EH (cell line): ENCODE measurements at regions not wholly inside any gene's neighbourhood (a gene's known extent, or its start where the extent isn't known, plus 50 kb on each side); places are given as distances from the start of the nearest gene placed in this dataset.
"Not testable (repeated sequence)": the region's sequence is repeated elsewhere in the genome, so short reads cannot be mapped to it uniquely, and the experiment has no call there.

Experiments used
- DNase-seq: peaks from one replicate; pipeline ENCODE4 v3.0.0-alpha.2; 2015; ENCODE audit warnings: low read depth

DNA sequence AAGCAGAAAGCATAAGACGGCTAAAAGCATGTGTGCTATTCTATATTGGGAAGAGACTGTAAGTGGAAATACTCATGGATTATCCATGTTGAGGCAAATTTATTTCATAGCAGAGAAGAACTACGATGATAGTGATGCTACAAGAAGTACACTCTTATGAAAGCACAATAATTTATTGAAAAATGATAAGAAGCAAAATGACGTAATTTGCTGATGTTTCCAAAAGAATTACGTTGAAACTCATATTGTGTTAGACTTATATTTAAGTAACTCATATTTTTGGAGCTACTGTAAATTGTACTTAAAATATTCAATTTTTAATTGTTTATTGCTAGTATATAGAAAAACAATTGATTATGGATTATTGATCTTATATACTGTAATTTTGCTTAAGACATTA is 1622.5 kb downstream of the REEP3 start:
- no peak for DNase-seq

DNA sequence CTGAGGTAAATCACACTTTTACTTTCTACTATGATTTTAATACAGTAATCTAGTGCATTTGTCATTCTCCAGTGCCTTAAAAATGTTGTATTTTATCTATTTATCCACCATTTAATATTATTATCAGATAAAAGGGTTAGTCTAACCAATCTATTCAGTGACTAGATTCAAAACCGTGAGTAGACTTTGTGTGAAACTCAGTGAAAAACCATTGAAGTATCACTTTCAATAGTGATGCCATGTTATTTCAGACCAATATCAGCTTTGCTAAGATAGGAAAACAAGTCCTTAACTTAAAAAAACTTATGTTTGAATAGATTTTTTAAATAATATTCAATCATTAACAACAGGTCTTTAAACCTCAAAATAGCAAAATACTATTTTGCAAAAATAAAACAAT is 1628.7 kb downstream of the REEP3 start:
- DNase-seq, result no peak

DNA sequence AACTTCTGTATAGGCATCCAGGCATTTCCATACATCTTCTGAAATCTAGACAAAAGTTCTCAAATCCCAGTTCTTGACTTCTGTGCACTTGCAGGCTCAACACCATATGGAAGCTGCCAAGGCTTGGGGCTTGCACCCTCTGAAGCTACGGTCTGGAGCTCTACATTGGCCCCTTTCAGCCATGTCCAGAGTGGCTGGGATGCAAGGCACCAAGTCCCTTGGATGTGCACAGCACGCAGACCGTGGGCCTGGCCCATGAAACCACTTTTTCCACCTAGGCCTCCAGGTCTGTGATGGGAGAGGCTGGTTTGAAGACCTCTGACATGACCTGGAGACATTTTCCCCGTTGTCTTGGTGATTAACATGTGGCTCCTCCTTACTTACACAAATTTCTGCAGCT is 1645.1 kb downstream of the REEP3 start:
- no peak for DNase-seq

DNA sequence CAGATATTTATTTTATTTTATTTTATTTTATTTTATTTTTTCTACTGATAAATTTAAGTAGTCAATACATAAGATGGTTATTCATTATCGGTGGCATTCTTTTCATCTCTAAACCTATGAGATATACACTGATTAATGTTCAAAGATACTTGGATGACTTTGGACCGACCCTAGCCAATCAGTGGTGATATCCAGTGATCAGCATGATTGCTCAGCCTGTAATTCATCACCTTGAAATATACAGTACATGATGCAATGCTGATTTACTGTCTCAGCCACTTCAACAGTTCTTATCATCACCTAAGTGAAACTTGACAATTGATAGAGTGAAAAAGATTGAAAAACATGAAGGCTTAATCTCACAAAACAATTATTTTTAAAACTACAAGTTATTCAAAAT is 1651.0 kb downstream of the REEP3 start:
- no peak for DNase-seq

DNA sequence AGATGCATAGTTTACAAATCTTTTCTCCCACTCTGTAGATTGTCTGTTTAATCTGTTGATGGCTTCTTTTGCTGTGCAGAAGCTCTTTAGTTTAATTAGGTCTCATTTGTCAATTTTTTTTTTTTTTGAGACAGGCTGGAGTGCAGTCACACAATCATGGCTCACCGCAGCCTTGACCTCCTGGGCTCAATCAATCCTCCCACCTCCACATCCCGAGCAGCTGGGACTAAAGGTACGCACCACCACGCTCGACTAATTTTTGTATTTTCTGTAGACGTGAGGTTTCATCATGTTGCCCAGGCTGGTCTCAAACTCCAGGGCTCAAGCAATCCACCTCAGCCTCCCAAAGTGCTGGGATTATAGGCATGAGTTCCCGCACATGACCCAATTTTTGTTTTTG is 1655.8 kb downstream of the REEP3 start:
- DNase-seq, result no peak

DNA sequence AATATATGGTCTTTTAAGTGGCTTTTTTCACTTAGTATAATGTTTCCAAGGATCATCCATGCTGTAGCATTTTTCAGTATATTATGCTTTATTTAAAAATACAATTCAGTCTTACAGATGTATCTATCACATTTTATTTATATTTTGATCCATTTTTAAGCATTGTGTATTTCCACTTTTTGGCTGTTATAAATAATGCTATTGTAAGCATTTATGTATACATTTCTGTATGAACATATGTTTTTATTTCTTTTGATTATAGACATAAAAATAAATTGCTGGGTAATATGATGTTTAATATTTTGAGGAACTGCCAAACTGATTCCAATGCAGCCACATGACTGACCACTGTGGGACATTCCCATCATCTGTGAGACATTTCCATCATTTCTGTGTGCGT is 1662.0 kb downstream of the REEP3 start:
- DNase-seq, result no peak

DNA sequence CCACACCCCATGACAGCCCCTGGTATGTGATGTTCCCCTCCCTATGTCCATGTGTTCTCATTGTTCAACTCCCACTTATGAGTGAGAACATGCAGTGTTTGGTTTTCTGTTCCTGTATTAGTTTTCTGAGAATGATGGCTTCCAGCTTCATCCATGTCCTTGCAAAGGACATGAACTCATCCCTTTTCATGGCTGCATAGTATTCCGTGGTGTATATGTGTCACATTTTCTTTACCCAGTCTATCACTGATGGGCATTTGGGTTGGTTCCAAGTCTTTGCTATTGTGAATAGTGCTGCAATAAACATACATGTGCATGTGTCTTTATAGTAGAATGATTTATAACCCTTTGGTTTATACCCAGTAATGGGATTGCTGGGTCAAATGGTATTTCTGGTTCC is 1665.5 kb downstream of the REEP3 start:
- DNase-seq, result not testable (repeated sequence)

DNA sequence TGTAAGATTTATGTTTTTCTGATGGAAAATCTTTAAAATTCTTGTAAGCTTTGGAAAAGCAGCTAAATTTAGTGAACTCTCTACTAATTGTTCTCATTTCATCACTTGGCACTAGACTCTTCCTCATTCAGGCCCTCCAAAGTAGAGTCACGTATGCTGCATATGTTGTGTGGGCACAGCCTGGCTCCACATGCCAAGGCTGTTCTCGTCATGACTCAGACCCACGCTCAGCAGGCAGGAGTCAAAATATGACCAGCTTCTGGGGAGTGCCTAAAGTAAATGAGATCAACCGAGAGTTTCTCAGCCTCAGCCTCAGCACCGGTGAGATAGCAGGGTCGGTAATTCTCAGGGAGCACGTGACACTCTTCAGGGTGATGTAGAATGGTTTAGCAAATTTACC is 1672.9 kb downstream of the REEP3 start:
- no peak for DNase-seq

DNA sequence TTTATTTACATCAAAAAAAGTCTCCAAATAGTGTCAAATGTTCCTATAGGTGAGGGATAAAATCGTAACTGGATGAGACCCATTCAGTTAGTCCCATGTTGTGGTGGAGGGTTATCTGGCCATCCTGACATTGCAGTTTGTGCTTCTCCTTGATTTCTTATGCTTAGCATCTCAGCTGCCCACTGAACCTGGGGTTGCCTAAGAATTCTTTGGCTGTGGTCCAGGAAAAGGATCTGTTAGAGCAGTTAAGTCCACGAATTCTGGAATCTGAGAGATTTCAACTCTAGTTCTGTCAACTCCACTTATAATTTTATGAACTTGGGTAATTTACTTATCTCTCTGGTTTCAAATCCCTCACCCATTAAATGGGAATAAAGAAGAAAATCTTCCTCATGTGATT is 1673.4 kb downstream of the REEP3 start:
- no peak for DNase-seq

DNA sequence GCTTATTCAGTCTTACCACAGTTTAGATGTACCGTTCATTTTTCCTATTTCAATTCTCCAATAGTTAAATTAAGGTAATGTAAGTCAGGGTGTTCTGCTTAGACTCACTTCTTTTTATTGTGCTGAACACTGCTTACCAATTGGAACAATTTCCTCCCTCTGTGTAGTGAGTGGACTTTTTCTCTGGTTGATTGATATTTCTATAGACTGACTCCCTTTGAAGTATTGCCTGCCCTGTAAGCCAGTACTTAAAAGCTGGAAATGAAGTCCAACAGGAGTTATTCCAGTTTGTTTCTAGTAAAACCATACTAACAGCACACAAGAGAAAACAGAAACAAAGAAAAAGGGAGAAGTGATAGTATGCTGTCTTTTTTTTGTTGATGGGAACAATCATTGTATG is 1674.9 kb downstream of the REEP3 start:
- DNase-seq, result no peak

DNA sequence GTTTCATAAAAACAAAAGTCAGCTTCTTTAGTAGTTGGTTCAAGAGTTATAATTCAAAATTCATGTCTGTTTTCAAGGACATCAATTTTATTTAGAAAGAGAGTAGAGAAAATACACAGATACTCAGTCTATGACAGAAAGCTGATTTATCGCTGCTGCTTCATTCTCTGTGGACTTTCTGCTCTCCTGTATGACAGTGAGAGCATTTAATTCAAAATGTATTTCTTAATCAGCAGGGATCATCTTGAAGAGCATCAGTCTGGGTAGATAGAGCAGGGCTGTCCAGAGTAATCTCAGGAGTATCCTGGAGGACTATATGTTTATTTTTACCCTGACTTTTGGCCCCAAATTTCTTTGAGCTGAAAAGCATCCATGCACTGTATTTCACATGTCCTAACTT is 1676.7 kb downstream of the REEP3 start:
- no peak for DNase-seq

DNA sequence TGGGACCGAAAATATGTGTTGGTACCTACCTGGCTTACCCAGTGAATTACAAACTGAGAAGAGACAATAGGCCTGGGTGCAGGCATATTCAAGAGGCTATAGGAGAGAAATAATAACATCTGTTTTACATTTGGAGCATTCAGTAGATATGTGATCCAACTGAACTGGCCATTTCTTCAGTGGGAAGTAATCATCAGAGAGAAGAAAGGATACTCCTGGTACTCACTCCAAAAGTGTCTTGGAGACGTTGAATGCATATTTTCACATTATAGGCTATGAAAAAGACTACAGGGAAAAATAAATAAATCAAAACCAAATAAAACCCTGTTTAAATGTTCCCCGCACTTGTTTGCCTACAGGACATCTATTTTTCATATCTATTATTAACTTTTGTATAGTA is 1680.3 kb downstream of the REEP3 start:
- no peak for DNase-seq

DNA sequence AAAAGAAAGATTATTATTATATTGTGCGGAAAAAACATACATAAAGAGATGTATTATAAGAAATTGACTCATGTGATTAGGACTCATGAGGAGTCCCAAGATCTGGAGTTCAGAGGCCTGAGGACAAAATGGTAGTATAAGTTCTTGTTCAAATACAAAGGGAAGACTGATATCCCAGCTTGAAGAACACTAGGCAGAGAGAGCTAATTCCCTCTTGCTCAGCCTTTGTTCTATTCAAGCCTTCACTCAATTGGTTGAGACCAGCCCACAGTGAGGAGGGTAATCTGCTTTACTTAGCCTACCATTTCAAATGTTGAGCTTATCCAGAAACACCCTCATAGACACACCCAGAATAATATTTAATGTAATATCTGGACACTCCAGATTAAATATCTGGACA is 1683.8 kb downstream of the REEP3 start:
- no peak for DNase-seq

DNA sequence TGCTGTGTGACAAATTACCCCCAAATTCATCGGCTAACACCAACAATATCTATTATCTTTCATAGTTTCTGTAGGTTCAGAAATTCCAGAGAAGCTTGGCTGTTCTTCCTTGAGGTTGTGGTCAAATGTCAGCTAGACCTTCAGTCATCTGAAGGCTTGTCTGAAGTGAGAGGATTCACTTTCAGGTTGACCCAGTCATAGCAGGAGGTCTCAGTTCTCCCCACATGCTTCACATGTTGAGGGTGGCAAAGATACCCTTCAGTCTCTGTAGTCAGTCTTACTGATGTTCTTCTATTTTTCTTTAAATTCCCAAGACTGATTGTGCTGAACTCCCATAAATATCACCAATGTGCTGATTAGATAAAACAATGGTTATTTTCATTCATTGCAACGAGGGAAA is 1692.0 kb downstream of the REEP3 start:
- DNase-seq, result no peak

DNA sequence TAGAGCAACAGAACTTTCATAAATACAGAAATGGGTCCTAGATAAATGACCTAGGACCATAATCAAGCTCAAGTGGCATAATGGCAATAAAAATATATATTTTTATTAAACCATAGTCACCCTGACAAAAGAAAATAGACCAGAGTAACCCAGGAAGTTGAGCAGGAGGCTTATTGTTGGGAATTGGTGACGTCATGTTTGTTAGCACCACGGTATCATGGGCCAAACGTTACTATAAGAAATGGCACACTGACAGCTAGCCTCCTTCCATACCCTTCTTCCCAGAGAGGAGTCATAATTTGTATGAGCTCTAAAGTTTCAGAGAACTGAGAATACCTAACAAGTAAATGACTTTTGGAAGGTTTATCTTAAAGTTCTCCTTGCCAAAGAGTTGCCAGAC is 1698.2 kb downstream of the REEP3 start:
- no peak for DNase-seq

DNA sequence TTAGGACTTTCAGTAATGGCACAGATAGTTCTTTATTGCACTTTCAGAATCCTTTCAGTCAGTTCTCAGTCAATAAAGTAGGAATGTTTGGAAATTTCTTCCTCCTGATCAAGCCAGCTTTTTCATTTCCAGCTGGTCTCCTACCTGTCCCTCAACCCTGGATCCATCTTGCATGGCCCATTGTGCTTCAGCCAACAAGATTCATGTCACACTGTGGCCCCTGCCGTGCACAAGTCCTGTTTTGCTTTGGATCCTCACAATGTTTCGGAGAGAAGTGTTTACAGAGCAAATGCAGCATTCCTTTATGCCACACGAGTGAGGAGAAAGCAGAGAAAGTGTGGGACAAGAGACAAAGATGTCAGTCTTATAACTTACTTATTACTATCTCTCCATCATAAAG is 1694.7 kb upstream of the LRRTM3 start:
- DNase-seq, result no peak

DNA sequence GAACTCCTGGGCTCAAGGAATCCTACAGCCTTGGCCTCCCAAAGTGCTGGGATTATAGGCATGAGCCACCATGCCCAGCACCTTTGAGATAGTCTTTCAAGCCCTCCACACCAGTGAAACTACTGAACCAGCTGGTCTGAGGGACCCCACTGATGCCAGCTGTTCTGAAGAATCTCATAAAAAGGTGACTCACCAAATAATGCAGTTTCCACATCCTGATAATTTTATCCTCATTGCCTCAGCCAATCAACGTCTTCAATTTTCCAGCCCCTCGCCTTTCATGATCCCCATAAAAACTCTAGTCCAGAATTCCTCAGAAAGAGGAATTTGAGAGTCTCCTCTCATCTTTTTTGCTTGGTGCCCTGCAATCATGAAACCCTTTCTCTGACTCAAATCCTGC is 1691.6 kb upstream of the LRRTM3 start:
- no peak for DNase-seq

DNA sequence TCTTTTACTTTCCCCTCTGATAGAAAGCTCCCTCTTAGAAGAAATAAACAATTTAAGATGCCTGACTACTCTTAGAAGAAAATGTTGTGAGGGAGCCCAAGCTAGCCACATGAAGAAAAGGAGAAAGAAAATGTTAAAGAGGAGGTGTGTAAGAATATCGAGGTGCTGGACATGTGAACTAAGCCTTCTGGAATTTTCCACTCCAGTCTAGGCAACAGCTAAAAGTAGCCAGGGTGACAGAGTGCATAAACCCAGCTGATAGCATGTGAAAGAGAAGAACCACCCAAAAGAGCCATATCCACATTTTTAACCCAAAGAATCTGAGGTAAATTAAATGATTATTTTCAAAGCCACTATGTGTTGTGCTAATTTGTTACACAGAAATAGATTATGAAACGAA is 1690.6 kb upstream of the LRRTM3 start:
- DNase-seq, result no peak

DNA sequence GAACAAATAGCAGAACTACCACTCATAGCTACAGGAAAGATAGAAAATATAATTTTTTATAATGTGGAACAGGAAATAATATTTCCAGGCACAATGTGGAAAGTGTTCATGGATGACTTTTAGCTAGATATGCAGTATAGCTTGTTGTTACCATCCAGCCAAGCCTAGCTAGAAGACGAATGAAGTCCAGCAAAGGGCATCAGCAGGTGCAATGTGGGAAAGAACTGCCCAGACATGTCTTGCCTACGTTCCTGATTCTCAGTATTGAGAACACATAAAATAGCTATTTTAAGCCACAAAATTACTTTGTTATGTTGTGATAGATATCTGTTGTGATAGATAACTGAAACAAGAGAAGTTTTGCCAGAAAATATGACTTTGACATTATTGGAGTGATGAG is 1690.0 kb upstream of the LRRTM3 start:
- DNase-seq, result no peak

DNA sequence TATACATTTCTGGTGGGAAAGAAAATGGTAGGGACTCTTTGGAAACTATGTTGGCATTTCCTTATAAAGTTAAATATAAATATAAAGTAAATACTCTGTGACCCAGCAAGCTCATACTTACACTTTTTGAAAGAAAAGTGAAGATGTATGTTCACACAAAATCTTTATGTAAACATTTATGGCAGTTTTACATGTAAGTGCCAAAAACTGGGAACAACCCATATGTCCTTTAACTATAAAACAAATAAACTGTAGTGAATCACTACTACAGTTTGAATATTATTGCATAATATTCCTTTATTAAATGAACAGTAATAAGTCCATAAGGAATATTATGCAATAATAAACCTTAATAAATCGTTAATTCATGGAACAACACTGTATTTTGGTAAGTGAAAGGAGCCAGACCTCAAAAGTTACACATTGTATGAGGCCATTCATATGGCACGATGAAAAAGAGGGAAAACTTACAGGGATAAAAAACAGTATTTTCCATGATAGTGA is 1660.3 kb upstream of the LRRTM3 start:
- no peak for DNase-seq

DNA sequence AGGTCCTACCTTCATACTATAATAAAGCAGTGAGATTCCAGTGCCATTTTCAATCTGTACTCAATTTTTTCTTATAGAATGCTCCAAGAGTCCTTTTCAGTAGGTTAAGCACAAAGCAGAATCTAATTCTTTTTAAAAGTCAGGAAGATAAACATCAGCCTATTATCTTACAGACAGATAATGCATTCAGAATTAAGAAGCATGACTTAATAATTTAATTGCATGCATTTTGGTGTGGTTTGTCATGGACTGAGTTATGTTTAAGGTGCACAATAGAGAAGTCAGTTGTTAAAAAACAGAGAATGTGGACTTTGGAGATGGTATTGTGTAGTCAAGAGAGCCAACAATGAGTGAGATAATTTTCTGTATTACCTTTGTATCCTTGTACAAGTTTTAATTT is 1656.3 kb upstream of the LRRTM3 start:
- not testable (repeated sequence) for DNase-seq

DNA sequence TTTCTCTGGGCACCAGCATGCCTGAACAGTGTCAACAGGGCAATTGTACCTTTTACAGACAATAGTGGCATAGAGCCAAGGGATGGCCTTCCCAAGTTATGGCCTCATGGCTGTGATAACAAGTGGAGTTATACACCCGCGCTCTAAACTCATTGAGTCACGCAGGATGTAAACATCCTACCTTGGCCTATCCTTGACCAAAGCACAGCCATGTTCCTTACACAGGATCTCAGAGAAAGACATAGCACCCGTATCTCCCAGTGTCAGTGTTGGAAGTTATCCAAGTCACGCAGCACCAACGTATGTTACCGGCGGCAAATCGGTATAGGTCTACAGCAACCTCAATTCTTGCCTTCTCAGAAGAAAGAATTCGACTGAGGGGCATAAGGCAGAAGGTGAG is 1654.9 kb upstream of the LRRTM3 start:
- DNase-seq, result no peak

DNA sequence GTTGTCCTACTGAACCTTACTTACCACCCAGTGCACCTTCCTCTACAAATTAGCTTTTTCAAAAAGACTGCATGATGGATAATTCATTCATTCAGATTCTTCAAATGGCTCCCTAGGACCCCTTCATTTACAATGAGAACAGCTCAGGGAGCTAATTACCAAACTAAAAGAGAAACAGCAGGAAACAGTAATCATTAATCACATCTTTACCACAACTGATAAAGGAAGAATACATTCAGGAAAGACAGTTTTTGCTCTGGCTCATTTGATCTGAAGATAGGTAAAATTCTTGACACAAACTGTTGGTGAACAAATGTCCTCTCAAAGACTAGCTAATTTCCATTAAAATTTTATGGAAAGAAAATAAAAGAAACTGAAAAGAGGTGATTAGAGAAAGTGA is 1652.7 kb upstream of the LRRTM3 start:
- no peak for DNase-seq

DNA sequence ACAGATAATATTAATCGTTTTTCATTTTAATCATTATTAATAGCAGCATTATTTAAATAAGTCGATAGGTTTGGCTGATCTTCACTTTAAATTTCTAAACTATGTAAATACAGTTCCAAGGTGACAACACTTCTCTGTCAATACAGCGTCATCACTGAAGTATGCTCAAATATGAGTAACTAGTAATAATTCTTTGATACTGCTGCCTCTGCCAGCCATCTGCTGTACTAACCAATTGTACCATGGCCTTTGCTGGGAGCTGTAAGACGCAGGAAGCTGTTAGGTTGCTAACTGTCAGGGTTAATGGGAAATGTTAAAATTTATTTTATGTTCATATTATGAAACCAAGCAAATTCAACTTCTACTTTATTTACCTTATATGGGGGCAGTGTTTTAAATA is 1650.5 kb upstream of the LRRTM3 start:
- no peak for DNase-seq

DNA sequence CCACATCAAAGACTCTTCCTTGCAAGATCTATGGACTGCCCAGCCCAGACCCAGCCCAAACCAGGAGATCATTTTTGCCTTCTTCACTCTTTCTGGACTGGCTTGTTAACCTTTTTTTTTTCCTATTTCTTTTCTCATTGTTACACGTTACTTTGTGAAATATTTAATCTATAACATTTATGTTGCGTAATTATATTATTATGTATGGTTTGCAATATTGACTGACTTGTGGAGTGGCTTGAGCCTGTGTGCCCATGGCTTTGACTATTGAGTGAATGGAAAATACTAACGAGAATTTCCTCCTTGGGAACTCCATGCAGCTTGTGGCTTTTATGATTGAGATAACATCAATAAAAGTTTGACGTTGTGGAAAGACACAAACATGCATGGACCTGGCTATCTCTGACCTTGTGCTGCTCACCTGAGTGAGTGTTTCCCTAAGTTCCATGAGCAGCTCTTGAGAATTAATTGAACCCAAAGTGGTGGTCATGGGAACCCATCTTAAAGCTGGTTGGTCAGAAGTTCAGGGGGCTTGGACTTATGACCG is 1641.3 kb upstream of the LRRTM3 start:
- DNase-seq, result no peak
